HepG2 (cell line): ENCODE measurements at regions not wholly inside any gene's neighbourhood (a gene's known extent, or its start where the extent isn't known, plus 50 kb on each side); places are given as distances from the start of the nearest gene placed in this dataset.

Experiments
- JDP2 ChIP-seq: sonication (generic); formaldehyde crosslinking; IDR thresholded peaks from 2 replicates; pipeline ENCODE4 v1.8.1; 2022; ENCODE audit warnings: missing genetic modification reagents, borderline replicate concordance
- KDM5A ChIP-seq: fragments of 200-600 bp; sonication (generic); IDR thresholded peaks from 2 replicates; pipeline ENCODE4 v1.7.0; 2018; ENCODE audit warnings: antibody characterized with exemption, mild to moderate bottlenecking, low read length, borderline replicate concordance
- PHF21A ChIP-seq: sonication (generic); formaldehyde crosslinking; IDR thresholded peaks from 2 replicates; pipeline ENCODE4 v1.5.0; 2020; ENCODE audit warnings: mild to moderate bottlenecking, missing genetic modification reagents
- PPARG ChIP-seq: conservative IDR thresholded peaks from 2 replicates; pipeline ENCODE4 v1.6.1; 2016; ENCODE audit warnings: missing biosample characterization, missing genetic modification reagents
- RCOR2 ChIP-seq: IDR thresholded peaks from 2 replicates; pipeline ENCODE4 v1.6.1; 2016; ENCODE audit warnings: missing biosample characterization, missing genetic modification reagents
- SAFB2 ChIP-seq: sonication (generic); formaldehyde crosslinking; IDR thresholded peaks from 2 replicates; pipeline ENCODE4 v1.5.1; 2020; ENCODE audit warnings: missing genetic modification reagents, low read depth, mild to moderate bottlenecking, borderline replicate concordance
- ZFP36L1 ChIP-seq: sonication (generic); formaldehyde crosslinking; IDR thresholded peaks from 2 replicates; pipeline ENCODE4 v1.8.0; 2022; ENCODE audit warnings: mild to moderate bottlenecking, missing genetic modification reagents, moderate library complexity
- ZFP41 ChIP-seq: sonication (generic); formaldehyde crosslinking; IDR thresholded peaks from 2 replicates; pipeline ENCODE4 v1.4.0; 2020; ENCODE audit warnings: mild to moderate bottlenecking, missing genetic modification reagents, borderline replicate concordance
- ZNF563 ChIP-seq: sonication (generic); formaldehyde crosslinking; IDR thresholded peaks from 2 replicates; pipeline ENCODE4 v1.8.0; 2022; ENCODE audit warnings: mild to moderate bottlenecking, moderate library complexity, missing genetic modification reagents
- ZNF614 ChIP-seq: IDR thresholded peaks from 2 replicates; pipeline ENCODE4 v1.6.1; 2018; ENCODE audit warnings: missing biosample characterization, missing genetic modification reagents, inconsistent platforms, borderline replicate concordance
- ZSCAN20 ChIP-seq: sonication (generic); formaldehyde crosslinking; IDR thresholded peaks from 2 replicates; pipeline ENCODE4 v1.4.0; 2020; ENCODE audit warnings: missing genetic modification reagents, mild to moderate bottlenecking, borderline replicate concordance
- TF ChIP-seq, protein P1 (sequence below): sonication (generic); formaldehyde crosslinking; IDR thresholded peaks from 2 replicates; pipeline ENCODE4 v1.9.0; 2021; ENCODE audit warnings: missing genetic modification reagents, borderline replicate concordance
- TF ChIP-seq, protein P2 (sequence below): sonication (generic); formaldehyde crosslinking; IDR thresholded peaks from 2 replicates; pipeline ENCODE4 v1.4.0; 2020; ENCODE audit warnings: missing genetic modification reagents, borderline replicate concordance
- TF ChIP-seq, protein P3 (sequence below): IDR thresholded peaks from 2 replicates; pipeline ENCODE4 v1.6.1; 2016; ENCODE audit warnings: missing biosample characterization, missing genetic modification reagents, low read depth
- TF ChIP-seq, protein P4 (sequence below): conservative IDR thresholded peaks from 2 replicates; pipeline ENCODE4 v1.6.1; 2018; ENCODE audit warnings: missing genetic modification reagents

DNA sequence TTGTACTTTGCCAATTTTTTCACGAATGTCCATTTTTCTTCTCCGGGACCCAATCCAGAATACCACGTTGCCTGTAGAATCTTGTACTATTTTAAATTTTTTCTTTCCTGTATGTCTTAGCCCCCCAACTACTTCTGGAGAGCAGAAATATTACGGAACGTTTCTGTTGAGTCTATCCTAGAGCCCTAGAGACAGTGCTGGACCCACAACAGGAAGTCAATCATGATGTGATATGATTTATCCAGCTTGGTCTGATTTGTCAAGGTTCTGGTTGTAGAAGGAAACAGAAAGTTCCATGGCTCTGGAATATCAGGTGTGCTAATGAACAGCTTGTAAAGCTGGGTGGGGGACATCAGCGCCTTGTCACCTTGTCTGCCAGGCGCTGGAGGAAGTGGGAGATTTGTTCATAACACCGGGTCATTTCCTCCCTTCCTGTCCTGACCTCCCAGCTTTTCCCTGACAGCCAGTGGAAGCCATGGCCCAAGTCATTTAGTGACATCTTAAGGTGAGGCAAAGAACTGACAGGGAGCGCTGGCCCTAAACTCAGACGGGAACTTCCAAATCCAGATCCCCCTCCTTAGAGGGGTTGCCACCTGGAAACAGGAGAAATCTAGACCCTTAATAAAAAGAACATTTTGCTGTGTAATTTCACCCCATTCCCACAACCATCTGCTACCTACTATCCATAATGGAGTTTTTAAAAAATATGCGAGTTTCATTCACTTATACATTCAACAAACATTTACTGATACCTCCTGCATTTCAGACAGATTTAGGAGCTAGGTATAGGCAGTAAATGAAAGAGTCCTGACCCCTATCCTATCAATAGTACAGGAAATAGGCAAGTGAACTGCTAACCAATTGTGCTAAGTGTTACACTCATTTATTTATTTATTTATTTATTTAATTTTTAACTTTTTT, 130.5 kb downstream of the ZFP64 start (continued):
- TF ChIP-seq KDM5A (no peak), ZNF563 (CRISPR knock-in tag) (no peak), JDP2 (CRISPR knock-in tag) (no peak), RCOR2 (no peak), SAFB2 (CRISPR knock-in tag) (no peak), ZFP41 (CRISPR knock-in tag) (no peak), PPARG (no peak), ZNF614 (CRISPR knock-in tag) (peak; percentile 50; the same call in 1 of the 2 replicates), ZFP36L1 (CRISPR knock-in tag) (no peak), ZSCAN20 (CRISPR knock-in tag) (no peak), PHF21A (CRISPR knock-in tag) (no peak)
- TF ChIP-seq, protein P1, sequence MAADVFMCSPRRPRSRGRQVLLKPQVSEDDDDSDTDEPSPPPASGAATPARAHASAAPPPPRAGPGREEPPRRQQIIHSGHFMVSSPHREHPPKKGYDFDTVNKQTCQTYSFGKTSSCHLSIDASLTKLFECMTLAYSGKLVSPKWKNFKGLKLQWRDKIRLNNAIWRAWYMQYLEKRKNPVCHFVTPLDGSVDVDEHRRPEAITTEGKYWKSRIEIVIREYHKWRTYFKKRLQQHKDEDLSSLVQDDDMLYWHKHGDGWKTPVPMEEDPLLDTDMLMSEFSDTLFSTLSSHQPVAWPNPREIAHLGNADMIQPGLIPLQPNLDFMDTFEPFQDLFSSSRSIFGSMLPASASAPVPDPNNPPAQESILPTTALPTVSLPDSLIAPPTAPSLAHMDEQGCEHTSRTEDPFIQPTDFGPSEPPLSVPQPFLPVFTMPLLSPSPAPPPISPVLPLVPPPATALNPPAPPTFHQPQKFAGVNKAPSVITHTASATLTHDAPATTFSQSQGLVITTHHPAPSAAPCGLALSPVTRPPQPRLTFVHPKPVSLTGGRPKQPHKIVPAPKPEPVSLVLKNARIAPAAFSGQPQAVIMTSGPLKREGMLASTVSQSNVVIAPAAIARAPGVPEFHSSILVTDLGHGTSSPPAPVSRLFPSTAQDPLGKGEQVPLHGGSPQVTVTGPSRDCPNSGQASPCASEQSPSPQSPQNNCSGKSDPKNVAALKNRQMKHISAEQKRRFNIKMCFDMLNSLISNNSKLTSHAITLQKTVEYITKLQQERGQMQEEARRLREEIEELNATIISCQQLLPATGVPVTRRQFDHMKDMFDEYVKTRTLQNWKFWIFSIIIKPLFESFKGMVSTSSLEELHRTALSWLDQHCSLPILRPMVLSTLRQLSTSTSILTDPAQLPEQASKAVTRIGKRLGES (CRISPR knock-in tag), result no peak
- TF ChIP-seq, protein P2, sequence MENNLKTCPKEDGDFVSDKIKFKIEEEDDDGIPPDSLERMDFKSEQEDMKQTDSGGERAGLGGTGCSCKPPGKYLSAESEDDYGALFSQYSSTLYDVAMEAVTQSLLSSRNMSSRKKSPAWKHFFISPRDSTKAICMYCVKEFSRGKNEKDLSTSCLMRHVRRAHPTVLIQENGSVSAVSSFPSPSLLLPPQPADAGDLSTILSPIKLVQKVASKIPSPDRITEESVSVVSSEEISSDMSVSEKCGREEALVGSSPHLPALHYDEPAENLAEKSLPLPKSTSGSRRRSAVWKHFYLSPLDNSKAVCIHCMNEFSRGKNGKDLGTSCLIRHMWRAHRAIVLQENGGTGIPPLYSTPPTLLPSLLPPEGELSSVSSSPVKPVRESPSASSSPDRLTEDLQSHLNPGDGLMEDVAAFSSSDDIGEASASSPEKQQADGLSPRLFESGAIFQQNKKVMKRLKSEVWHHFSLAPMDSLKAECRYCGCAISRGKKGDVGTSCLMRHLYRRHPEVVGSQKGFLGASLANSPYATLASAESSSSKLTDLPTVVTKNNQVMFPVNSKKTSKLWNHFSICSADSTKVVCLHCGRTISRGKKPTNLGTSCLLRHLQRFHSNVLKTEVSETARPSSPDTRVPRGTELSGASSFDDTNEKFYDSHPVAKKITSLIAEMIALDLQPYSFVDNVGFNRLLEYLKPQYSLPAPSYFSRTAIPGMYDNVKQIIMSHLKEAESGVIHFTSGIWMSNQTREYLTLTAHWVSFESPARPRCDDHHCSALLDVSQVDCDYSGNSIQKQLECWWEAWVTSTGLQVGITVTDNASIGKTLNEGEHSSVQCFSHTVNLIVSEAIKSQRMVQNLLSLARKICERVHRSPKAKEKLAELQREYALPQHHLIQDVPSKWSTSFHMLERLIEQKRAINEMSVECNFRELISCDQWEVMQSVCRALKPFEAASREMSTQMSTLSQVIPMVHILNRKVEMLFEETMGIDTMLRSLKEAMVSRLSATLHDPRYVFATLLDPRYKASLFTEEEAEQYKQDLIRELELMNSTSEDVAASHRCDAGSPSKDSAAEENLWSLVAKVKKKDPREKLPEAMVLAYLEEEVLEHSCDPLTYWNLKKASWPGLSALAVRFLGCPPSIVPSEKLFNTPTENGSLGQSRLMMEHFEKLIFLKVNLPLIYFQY, result 0 out of 2 replicates have a peak, but pooled peaks have one; percentile 39
- TF ChIP-seq, protein P3, sequence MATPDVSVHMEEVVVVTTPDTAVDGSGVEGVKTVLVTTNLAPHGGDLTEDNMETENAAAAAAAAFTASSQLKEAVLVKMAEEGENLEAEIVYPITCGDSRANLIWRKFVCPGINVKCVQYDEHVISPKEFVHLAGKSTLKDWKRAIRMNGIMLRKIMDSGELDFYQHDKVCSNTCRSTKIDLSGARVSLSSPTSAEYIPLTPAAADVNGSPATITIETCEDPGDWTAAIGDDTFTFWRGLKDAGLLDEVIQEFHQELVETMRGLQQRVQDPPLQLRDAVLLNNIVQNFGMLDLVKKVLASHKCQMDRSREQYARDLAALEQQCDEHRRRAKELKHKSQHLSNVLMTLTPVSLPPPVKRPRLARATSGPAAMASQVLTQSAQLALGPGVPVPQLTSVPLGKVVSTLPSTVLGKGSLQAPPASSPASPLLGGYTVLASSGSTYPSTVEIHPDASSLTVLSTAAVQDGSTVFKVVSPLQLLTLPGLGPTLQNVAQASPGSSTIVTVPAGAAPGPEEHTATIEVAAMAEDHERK (CRISPR knock-in tag), result no peak
- TF ChIP-seq, protein P4, sequence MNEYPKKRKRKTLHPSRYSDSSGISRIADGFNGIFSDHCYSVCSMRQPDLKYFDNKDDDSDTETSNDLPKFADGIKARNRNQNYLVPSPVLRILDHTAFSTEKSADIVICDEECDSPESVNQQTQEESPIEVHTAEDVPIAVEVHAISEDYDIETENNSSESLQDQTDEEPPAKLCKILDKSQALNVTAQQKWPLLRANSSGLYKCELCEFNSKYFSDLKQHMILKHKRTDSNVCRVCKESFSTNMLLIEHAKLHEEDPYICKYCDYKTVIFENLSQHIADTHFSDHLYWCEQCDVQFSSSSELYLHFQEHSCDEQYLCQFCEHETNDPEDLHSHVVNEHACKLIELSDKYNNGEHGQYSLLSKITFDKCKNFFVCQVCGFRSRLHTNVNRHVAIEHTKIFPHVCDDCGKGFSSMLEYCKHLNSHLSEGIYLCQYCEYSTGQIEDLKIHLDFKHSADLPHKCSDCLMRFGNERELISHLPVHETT (CRISPR knock-in tag), result no peak
